Spinal cord (tissue), 9 donors: ENCODE measurements at regions not wholly inside any gene's neighbourhood (a gene's known extent, or its start where the extent isn't known, plus 50 kb on each side); places are given as distances from the start of the nearest gene placed in this dataset.
"Not testable (repeated sequence)": the region's sequence is repeated elsewhere in the genome, so short reads cannot be mapped to it uniquely, and the experiment has no call there.

ENCODE experiments used
- DNase-seq, 6 donors: peaks; one replicate each; pipeline versions ENCODE4 v3.0.0 to v3.0.0-alpha.2; 2013 to 2015; ENCODE audit warnings: low spot score in 6 of 6, low read depth in 4 of 6
- H3K27ac ChIP-seq: one replicate; pipeline ENCODE4 v1.5.1; 2013; ENCODE audit warnings: low read depth, low read length, control low read depth
- H3K27me3 ChIP-seq: one replicate; pipeline ENCODE4 v1.6.1; 2013; ENCODE audit warnings: low read length; ENCODE audit not compliant: control insufficient read depth, insufficient read depth
- H3K36me3 ChIP-seq: one replicate; pipeline ENCODE4 v1.6.1; 2013; ENCODE audit warnings: low read length; ENCODE audit not compliant: control insufficient read depth, insufficient read depth
- H3K4me1 ChIP-seq: one replicate; pipeline ENCODE4 v1.6.1; 2013; ENCODE audit warnings: low read length; ENCODE audit not compliant: control insufficient read depth, insufficient read depth
- H3K4me3 ChIP-seq: one replicate; pipeline ENCODE4 v1.5.1; 2013; ENCODE audit warnings: low read depth, low read length, control low read depth
- H3K9me3 ChIP-seq: one replicate; pipeline ENCODE4 v1.6.1; 2013; ENCODE audit warnings: low read length; ENCODE audit not compliant: control insufficient read depth, insufficient read depth
- WGBS: methylation state at CpG from one replicate; pipeline ENCODE4 v1.1.5; 2013; ENCODE audit warnings: missing lambda C conversion rate; ENCODE audit not compliant: insufficient coverage; 5-methylcytosine and 5-hydroxymethylcytosine counted together
- donor health status: healthy.

DNA sequence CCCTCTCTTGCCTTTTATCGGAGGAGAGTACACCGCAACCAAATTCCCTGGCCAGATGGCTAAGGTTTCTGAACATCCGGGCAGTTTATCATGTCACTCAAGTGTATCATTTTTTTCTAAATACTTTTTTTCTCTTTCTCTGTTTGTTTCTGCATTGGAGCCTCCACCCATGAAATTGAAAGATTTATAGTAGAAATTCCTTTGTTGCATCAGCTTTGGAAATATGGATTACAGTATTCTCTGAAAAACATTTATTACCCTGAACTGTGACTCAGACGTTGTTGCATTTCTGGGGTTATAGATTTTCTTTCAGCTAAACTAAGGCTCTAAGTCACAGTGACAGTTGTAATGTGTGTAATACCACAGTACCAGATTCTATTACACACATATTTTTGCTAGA, 187.0 kb downstream of the SPTSSA start:
- Histone ChIP-seq H3K4me3 (no peak overlapping the region), H3K36me3 (no peaks in the 10 kb centered on the region), H3K4me1 (no peaks in the 10 kb centered on the region), H3K27me3 (no peaks in the 10 kb centered on the region), H3K9me3 (no peaks in the 10 kb centered on the region), H3K27ac (no peak overlapping the region)
- DNase-seq: peak in 1 of 6 donors; percentile 56
- 100% methylated on average over 2 of the region's 4 CpGs for WGBS

DNA sequence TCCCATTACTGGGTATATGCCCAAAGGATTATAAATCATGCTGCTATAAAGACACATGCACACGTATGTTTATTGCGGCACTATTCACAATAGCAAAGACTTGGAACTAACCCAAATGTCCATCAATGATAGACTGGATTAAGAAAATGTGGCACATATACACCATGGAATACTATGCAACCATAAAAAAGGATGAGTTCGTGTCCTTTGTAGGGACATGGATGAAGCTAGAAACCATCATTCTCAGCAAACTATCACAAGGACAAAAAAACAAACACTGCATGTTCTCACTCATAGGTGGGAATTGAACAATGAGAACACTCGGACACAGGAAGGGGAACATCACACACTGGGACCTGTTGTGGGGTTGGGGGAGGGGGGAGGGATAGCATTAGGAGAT, 188.3 kb downstream of the SPTSSA start:
- not testable (repeated sequence) for H3K4me1 ChIP-seq, H3K36me3 ChIP-seq, DNase-seq, H3K27ac ChIP-seq, H3K27me3 ChIP-seq, H3K4me3 ChIP-seq, H3K9me3 ChIP-seq
- WGBS: no CpG with 5 or more reads among the region's 4 CpGs

DNA sequence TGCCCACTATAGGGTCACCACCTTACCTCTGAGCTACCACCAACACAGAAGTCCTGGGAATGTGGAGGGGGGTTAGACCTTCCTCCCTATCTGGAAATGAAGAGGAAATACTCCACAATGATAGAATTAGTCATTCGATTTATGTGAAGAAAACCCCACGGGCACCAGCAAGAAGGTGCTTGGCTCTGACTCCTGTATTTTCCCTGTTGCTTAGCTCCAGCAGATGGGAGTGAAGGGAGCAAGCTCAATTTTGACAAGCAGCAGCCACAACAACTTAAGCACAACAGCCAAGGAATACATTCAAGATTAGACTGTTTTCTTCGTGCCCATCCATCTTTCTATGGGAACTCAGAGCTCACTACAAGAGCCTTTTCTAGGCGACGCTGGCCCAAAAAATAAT, 191.7 kb downstream of the SPTSSA start:
- Histone ChIP-seq H3K27me3 (no peaks in the 10 kb centered on the region), H3K27ac (no peak overlapping the region), H3K9me3 (no peaks in the 10 kb centered on the region), H3K4me1 (no peaks in the 10 kb centered on the region), H3K4me3 (no peak overlapping the region), H3K36me3 (no peaks in the 10 kb centered on the region)
- DNase-seq: peak in 1 of 6 donors; percentile 85
- 61% methylated on average over 2 of the region's 5 CpGs for WGBS

DNA sequence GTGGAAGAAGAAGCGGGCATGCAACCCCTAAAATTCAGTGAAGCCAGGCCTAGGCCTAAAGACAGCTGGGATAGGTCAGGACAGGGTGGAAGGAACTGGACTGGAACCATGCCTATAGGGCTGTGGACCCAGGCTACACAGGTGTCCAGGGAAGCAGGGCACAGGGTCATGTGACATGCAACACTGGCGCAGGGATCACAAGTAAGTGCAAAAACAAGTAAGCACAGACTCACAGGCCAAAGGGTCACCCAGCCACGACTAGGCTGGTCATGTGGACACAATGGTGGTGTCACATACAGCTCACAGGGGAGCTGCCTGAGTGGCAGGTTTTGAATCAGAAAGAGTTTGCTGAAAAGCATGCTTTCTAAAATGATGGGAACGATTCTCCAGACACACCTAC, 195.7 kb downstream of the SPTSSA start:
- Histone ChIP-seq H3K27me3 (no peaks in the 10 kb centered on the region), H3K36me3 (no peaks in the 10 kb centered on the region), H3K4me3 (no peak overlapping the region), H3K27ac (no peak overlapping the region), H3K9me3 (no peaks in the 10 kb centered on the region), H3K4me1 (no peaks in the 10 kb centered on the region)
- WGBS: 80% methylated on average over 3 of the region's 4 CpGs
- DNase-seq: no peak

DNA sequence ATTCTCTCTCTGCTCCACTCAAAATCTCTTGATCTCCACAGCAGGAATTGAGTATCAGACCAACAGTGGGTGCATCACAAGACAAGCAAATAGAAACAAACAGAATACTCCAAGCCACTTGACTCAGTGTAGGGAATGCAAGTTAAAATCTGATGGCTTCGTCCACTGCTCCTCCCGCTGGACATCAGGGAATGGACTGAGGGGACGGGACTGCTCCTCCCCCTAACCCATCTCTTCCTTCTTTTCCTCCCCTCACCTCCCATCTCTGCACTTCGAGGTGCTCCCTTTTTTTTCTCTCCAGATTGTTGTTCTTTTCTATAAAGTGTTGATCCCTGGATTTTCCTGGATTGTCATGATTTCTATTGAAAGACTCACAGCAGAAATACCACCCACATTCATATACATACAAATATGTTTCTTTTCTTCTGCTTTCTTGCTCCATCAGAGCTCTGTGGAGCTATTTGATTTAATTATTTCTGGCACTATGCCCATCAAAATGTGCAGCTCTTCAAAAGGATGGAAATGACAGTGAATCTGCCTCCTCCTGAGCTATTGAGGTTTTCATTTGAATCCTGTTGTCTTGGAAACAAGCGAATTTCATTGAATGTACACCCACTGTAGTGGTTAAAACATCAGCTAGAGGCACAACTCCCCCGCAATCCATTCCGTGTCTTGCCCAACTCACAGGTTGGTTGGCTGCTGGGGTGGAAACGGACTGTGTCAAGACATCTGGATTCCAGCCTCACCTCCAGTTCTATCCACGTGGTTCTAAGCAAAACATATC, 199.7 kb downstream of the SPTSSA start:
- Histone ChIP-seq H3K27ac (no peak overlapping the region), H3K9me3 (no peaks in the 10 kb centered on the region), H3K36me3 (no peaks in the 10 kb centered on the region), H3K4me3 (no peak overlapping the region), H3K27me3 (no peaks in the 10 kb centered on the region), H3K4me1 (peaks cover 2% of the 10 kb centered on the region)
- 30% methylated on average over 2 of the region's 9 CpGs for WGBS
- DNase-seq: peak in 2 of 6 donors; percentile 58 to 89

DNA sequence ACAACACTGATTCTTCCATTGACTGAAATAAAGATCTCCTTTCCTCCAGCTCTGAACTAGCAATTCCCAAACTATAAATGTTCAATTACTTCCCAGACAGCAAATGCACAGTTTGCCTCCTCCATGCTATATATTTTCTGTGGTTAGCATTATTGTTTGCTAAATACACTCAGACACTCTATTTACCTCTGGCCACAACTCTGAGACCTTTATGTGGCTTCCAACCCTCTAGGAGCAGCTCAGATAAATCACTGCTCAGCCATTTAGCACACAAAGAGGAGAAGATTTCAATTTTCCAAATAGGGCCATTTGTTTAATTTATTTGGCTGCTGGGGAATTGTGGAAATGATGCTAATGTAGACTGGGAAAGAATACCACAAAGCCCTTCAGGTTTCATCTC, 202.0 kb downstream of the SPTSSA start:
- Histone ChIP-seq H3K4me1 (peaks cover 2% of the 10 kb centered on the region), H3K4me3 (no peak overlapping the region), H3K9me3 (no peaks in the 10 kb centered on the region), H3K27ac (no peak overlapping the region), H3K36me3 (no peaks in the 10 kb centered on the region), H3K27me3 (no peaks in the 10 kb centered on the region)
- DNase-seq: peak in 1 of 6 donors; percentile 56

DNA sequence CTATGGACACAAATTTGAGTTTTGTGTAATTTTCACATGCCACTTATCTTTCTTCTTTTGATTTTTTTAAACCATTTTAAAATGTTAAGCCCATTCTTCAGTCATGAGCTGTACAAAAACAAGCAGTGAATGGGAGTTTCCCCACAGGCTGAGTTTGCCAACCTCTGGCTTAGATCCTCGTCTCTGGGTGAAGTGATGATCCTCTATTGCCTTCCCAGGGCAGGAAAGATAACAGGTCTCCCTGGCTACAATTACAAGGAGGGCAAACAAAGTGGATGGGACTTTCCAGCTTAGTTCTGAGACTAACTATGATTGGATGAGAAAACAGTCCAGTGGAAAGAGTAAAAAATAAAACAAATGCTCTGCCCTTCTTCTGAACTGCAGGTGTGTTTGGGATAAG, 203.7 kb downstream of the SPTSSA start:
- WGBS: 83% methylated on average over 1 of the region's 1 CpG
- Histone ChIP-seq H3K27me3 (no peaks in the 10 kb centered on the region), H3K27ac (no peak overlapping the region), H3K9me3 (no peaks in the 10 kb centered on the region), H3K4me1 (peaks cover 2% of the 10 kb centered on the region), H3K36me3 (no peaks in the 10 kb centered on the region), H3K4me3 (no peak overlapping the region)
- DNase-seq: no peak

DNA sequence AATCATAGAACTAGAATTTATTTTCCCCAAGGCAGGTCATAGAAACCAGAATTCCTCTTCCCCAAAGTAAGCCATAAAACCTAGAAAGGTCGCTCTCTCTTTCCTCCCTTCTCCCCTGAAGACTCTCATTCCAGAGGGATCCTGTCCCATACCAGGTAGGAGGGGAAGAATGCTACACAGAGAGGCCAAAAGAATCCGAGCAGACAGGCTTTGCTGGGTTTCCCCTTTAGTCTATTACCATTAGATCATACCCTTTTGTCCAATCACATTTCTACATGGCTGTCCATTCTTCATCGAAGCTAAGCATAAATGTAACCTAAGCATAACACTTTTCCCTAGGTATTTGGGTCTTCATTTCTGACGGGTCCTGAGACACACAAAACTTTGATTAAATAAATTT, 204.5 kb downstream of the SPTSSA start:
- H3K4me3 ChIP-seq: no peak overlapping the region
- no peaks in the 10 kb centered on the region for H3K27me3 ChIP-seq
- H3K4me1 ChIP-seq: peaks cover 2% of the 10 kb centered on the region
- H3K36me3 ChIP-seq: no peaks in the 10 kb centered on the region
- H3K9me3 ChIP-seq: no peaks in the 10 kb centered on the region
- no CpG with 5 or more reads among the region's 4 CpGs for WGBS
- H3K27ac ChIP-seq: no peak overlapping the region
- DNase-seq: no peak

DNA sequence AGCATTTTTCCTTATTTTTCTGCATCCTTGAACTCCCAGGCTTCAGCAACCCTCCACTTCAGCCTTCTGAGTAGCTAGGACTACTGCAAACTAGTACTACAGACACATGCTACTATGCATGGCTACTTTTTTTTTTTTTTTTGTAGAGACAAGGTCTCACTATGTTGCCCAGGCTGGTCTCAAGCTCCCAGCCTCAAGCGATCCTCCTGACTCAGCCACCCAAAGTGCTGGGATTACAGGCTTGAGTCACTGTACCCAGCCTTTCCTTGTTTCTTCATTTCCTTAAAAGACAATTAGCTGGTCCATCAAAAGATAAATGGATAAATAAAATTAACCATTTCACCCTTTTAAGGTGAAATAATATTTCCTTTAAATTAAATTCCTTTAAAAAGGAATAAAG, 205.8 kb downstream of the SPTSSA start:
- Histone ChIP-seq H3K36me3 (no peaks in the 10 kb centered on the region), H3K27ac (no peak overlapping the region), H3K4me3 (no peak overlapping the region), H3K27me3 (no peaks in the 10 kb centered on the region), H3K4me1 (peaks cover 2% of the 10 kb centered on the region), H3K9me3 (no peaks in the 10 kb centered on the region)
- no CpG with 5 or more reads among the region's 1 CpG for WGBS
- no peak for DNase-seq

DNA sequence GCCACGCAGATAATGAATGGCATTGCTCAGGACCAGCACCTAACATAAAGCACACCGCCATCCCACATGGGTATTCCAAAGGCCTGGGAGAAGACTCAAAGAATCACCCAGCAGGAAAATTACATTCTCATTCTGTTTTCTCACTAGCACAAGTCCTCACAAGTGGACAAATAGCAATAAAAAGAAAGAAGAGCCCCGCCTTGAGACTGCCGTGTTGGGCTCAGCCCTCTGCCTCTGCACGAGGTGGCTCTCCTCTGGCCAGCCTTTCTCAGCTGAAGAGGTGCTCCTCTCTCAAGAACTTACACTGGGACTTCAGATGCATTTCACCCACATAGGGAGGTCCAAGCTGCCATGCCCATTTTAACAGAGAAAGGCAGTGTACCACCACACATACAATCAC, 207.5 kb downstream of the SPTSSA start:
- Histone ChIP-seq H3K9me3 (no peaks in the 10 kb centered on the region), H3K27me3 (no peaks in the 10 kb centered on the region), H3K27ac (no peak overlapping the region), H3K4me3 (no peak overlapping the region), H3K36me3 (no peaks in the 10 kb centered on the region), H3K4me1 (peaks cover 2% of the 10 kb centered on the region)
- 26% methylated on average over 2 of the region's 5 CpGs for WGBS
- no peak for DNase-seq
